Renal pelvis (tissue), 1 donor: ENCODE measurements at regions not wholly inside any gene's neighbourhood (a gene's known extent, or its start where the extent isn't known, plus 50 kb on each side); places are given as distances from the start of the nearest gene placed in this dataset.

ENCODE experiments used
- DNase-seq: peaks from one replicate; pipeline ENCODE4 v3.0.0-alpha.2; 2013

DNA sequence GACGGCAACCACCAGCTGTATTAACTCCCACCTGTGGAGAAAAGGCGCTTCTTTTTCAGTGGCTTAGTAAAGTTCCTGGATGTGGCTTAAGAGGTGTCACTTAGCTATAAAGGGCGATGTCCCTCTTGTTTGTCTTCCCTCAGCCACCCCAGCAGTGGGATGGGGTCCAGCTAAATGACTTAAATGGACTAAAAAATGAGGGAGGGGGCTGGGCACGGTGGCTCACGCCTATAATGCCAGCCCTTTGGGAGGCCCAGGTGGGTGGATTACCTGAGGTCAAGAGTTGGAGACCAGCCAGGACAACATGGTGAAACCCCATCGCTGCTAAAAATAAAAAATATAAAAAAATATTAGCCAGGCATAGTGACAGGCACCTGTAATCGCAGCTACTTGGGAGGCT, 667.5 kb upstream of the RBFOX1 start:
- no peak for DNase-seq

DNA sequence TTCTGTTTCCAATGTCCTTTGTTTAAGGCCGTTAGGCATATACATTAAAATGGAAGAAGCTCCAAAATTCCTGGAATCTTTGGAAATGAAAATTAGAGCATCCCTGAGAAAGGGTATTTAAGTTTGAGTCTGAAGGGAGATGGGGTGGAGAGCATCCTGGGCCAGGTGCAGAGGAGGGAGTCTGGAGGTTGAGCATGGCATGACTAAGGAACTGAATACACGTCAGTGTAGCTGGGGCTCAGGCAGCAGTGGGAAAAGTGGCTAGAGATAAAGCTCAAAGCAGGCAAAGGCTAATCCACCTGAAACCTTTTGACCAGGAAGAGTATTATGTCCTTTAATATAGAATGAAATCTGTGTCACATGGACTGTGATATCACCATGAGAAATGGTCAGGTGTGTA, 669.0 kb upstream of the RBFOX1 start:
- DNase-seq = no peak

DNA sequence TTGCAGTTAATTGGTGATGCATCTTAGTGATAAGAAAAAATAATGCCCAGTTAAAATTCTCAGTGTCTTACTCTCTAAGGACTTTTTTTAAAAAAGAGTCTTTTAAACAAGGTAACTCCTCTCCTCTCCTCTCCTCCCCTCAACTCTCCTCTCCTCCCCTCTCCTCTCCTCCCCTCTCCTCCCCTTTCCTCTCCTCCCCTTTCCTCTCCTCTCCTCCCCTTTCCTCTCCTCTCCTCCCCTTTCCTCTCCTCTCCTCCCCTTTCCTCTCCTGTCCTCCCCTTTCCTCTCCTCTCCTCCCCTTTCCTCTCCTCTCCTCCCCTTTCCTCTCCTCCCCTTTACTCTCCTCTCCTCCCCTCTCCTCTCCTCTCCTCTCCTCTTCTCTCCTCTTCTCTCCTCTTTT, 675.9 kb upstream of the RBFOX1 start:
- DNase-seq = no peak

DNA sequence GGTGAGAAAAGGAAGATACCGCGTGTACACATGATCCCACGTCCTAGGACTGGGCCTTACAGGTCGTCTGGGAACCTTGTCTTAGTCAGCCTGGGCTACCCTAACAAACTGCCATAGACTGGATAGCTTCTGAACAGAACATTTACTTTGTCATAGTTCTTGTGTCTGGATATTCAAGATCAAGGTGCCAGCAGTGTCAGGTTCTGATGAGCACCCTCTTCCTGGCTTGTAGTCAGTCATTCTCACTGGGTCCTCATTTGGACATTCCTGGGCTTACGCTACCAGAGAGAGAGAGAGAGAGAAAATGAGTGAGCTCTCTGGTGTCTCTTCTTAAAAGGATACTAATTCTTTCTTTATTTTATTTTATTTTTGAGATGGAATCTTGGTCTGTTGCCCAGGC, 685.8 kb upstream of the RBFOX1 start:
- DNase-seq = no peak

DNA sequence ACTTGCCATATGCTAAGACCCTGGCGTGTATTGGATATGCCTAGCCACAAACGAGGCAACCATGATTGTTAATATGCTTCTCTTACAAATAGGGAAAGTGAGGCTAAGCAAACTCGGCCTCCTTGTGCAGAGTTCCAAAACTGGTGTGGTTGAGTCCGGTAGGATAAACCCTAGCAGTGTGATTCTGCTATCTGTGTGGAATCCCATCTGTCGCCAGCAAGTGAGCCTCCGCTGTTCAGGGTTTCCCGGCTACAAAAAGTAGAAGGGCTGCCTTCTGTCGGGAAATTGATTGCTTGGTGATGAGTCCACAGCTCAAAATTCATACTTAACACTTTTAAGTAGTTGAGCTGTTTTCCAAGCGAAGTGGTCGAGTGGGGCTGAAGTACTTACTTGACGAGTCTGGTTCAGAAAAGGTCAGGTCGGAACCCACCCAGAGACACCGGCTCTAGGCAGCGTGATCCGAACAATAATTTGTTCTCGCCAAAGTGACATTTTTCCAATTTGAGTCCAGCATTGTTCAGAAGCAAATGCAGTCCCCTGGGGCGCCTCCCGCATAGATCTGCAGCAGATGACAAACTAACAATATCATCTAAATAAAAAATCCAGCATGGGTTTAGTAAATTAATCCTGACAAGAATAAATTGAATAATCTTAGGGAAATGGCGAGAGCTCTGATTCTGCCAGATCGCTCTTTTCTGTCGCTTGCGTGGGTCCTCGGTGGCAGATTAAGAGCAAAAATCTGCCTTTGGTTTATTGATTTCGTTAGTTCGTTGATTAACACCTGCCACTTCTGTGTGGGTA, 686.7 kb upstream of the RBFOX1 start:
- DNase-seq = no peak

DNA sequence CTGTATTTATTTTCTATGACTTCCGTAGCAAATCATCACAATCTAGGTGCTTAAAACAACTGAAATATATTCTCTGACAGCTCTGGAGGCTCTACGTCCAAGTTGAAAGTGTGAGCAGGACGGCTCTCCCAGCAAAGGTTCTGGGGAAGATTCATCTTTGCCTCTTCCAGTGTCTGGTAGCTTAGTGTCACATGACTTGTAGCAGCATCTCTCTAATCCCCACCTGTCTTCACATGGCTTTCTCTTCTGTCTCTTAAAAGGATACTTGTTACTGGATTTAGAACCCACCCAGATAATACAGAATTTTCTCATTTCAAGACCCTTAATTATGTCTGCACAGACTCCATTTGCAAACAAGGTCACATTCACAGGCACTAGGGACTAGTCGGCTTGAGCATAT, 687.7 kb upstream of the RBFOX1 start:
- DNase-seq = no peak

DNA sequence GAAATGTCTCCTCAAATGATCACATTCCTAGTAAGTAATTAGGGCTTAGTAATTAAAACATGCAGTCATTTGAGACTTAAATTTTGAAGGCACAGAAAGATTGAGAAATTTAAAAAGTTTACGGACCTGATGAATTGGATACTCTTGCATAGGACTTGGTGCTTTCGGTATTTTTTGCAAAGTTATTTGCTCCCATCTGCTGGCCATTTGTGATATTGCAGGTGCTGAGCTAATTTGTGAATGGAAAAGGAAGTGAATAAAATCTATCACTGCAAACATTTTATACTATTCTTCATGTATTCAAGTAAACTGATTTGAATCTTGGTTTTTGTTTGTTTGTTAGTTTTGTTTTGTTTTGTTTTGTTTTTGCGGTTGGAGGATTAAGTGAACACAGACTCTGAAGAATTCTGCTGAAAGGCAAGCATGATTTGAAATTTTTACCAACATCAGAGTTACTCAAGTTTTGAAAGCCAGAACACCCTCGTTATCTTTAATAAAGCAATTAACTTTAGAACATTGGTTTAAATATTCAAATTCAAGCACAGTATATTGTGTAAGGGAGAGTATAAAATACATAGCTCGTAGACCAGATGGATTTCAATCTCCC, 689.5 kb upstream of the RBFOX1 start:
- DNase-seq = peak; percentile 61

DNA sequence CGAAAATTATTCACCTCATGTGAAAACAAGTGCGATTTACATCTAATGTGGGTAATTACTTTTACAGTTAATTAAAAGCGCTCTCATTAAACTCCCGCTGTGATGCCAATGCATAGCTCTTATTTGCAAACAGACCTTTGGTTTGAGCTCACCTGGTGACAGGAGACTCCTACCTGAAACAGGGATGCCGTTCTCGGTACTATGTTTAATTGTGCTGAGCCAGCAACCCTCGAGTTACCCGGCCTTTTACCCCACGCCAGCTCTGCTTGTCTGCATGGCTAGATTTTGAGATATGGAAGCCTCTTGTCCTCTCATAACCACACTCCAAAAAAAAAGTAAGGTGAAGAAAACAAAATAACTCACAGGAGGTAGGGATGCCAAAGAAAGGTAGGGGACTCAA, 690.4 kb upstream of the RBFOX1 start:
- no peak for DNase-seq

DNA sequence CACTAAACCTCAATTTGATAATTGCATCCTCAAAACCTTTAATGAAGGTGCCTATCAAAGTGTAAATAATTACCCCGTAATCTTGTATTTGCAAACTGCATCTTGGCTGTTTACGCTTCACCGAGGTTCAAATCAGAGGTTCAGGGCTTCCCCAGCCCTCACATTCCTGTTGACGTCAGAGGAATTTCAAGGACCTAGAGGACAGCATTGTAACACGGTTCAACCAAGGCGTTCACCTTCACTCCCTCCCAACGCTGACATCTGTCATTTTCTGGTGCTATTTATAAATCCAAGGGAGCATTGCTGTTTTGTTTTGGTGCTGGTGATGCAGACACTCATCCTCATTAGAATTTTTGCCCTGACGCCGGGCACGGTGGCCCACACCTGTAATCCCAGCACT, 691.6 kb upstream of the RBFOX1 start:
- no peak for DNase-seq

DNA sequence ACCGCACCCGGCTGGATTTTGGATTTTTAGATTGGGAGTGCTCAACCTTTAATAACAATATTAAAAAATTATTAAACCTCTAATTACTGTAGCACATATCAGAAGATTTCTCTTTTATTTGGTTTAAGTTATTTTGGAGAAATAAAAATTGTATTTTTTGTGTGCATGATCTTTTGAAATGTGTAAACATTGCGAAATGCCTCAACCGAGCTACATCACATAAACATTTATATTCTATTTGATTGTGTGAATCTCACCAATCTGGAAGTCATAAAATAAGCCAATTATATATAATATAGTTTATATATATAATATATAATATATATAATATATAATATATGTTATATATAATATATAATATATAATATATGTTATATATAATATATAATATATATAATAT, 696.2 kb upstream of the RBFOX1 start:
- DNase-seq = no peak

DNA sequence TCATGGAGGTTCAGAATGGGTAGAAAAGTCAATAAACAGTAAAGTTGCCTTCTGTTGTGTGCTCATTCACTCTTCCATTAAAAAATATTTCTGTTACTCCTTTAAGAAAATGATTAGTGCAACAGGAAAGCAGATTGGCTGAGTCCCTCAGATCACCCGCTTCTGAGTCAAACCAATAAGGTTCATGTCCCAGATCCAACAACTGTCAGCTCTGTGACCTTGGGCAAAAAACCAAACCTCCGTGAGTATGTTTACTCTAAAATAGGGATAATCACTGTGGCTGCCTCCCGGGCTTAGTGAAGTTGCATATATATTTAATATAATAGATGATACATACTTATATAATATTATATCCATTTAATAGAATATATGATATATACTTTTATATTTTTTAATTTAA, 698.5 kb upstream of the RBFOX1 start:
- DNase-seq = no peak

DNA sequence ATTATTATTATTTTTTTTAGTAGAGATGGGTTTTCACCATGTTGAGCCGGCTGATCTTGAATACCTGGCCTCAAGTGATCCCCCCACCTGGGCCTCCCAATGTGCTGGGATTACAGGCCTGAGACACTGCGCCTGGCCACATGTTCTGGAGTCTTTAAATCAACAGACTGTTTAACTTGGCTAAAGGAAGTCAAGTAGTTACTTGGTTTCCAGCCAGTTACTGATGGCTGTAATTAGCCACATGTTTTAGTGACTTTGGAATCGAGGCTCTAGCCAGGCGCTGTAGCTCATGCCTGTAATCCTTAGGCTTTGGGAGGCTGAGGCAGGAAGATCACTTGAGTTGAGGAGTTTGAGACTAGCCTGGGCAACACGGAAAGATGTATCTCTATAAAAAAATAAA, 699.2 kb upstream of the RBFOX1 start:
- DNase-seq = peak; percentile 9

DNA sequence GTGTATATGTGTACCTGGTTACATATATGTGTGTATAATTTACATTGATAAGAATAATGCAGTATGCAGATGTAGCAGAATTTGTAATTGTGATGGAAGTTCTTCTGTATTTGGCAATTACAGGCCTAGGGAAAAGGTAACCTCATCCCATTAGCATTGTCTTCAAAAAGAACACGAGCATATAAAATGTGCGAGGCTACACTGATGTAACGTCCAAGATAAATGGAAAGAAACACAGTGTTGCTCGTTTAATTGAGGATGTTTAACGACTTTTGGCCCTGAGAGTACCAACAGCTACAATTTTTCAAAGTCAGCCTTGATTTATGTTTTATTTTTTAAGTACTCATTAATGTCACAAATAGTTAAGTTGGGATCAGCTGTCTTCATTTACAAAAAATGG, 703.5 kb upstream of the RBFOX1 start:
- DNase-seq = no peak

DNA sequence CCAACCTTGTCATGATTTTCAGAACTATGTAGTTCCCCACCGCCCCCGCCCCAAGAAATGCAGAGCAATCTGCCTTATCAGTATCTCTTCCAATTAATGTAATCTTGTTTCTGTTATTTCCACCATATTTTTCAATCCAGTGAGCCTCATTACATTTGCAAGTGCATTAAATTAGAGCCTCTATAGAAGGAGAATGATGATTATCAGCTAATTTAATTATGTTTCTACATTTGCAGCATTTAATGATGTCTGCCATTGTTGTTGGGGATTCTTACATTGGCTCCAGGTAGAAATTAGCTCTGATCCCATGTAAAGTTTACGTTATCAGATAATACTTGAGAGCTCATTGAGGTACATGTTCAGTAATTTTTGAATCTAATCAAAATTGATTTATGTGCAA, 707.0 kb upstream of the RBFOX1 start:
- DNase-seq = no peak

DNA sequence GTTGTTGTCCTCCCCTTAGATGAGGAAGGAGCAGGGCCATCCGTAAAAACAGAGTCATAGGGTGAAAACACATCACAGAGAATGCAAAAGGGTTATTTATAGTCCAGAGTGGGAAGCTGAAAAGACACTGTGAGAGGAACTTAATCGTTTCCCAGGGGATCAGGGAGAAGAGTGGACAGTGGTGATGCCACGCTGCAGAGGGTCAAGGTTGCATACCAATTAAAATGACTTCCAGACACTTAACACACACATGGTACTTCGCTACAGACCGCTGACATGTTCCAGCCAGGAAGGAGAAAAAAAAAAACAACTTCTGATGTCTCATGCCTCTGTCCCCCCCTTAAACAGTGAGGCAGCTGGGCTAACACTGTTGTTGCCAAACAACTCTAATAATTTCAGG, 713.8 kb upstream of the RBFOX1 start:
- DNase-seq = no peak

DNA sequence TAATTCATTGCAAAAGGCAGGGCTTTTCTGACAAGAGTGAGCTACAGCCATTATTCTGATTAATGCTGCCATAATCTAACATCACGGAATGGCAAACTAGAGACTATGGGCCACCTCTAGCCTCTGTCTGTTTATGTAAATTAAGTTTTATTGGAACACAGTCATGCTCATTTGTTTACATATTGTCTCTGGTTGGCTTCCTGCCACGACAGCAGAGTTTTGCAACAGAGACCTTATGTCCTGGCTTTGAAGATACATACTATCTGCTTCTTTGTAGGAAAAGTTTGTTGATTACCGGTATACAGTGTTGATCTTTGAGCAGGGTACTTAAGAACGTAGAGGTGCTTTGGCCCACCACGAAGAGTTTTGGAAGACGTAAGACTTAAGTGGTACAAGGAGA, 715.9 kb upstream of the RBFOX1 start:
- no peak for DNase-seq

DNA sequence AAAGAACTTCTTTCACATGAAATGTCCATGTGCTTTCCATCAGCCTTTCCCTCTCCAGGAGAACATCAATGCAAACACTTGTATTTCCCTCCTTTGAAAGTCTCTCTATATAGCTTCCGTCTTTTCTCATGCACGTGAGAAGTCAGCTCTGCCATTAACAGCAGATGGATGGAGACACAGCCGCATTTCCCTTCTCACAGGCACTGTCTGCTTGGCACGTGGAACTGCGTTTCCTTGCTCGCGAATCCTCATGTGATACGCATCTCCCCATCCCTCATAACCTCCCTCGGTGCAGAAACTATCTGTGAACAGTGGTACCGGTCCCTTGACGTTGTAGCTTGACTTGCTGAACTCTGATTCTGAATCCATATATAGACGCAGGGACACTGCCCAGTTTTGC, 717.0 kb upstream of the RBFOX1 start:
- DNase-seq = no peak

DNA sequence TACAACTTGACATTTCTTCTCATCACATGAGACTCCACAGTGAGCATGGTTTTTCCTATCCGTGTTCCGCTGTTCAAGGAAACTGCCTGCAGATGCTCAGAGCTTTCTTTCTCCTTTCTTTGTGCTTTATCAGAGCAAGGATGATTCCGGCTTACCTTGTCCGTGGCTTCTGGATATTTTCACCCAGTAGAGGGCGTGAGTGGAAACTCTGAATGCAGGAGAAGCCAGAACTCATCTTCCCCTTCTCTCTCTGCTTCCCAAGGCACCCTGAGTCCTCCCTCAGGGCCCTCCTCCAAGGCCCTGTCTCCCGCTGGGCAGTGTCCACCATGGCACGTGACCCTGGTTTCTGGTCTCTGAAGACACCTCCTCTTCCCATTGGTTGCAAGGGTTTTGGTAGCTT, 721.1 kb upstream of the RBFOX1 start:
- no peak for DNase-seq

DNA sequence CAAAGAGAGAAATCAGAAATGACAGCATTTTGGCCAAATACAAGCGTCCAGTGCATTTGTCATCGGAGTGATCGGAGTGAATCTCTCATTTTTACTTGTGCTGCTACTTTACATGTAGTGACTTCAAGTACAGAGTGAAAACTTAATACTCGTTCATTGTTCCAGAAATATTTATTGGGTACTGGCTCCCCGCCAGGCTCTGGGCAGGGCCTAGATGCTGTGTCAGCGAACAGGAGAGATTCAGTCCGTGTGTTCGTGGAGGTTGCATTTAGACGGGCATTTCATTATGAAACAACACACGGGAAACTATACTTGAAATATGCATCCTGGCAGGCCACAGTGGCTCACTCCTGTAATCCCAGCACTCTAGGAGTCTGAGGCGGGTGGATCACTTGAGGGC, 727.2 kb upstream of the RBFOX1 start:
- no peak for DNase-seq

DNA sequence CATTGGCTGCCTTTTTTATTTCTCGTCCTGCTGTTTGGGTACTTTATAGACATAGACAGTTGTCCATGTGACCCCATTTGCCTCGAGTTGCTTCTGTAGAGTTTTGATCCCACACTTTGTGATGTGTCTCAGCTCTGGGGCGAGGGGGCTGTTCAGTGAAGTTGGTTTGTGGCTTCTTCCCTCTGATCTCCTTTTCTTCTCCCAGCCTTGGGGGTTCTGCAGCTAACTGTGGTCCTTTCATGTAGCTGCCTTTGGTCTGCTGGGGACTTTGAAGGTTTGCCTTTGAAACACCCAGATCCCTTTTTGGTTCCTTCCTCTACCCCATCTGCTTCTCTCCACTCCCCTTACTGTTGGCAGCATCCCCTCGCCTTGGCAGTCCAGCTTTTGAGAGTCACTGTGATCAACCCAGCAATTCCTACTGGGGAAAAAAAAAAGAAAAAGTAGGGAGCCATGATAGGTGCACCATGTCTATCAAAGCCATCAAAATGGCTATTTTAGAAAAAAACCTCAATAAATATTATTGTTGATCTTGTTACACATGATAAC, 728.8 kb upstream of the RBFOX1 start:
- no peak for DNase-seq

DNA sequence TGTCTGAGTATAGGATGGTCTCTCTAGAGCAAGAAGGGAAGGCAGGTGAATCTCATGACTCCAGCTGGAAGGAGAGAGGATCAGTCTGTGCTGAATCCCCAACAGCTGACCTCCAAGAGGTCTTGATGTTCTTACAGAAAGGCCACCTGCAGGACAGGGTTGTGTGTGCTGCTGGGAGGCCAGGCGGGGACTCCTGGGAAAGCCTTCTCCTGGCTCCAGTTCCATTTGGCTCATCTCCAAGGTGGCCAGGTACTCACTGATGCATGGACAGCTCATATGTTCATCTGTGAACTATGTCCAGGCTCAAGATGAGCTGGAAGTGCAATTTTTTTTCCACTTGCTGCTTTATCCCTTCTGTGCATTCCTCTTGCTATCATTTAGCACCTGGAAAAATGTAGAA, 730.2 kb upstream of the RBFOX1 start:
- no peak for DNase-seq

DNA sequence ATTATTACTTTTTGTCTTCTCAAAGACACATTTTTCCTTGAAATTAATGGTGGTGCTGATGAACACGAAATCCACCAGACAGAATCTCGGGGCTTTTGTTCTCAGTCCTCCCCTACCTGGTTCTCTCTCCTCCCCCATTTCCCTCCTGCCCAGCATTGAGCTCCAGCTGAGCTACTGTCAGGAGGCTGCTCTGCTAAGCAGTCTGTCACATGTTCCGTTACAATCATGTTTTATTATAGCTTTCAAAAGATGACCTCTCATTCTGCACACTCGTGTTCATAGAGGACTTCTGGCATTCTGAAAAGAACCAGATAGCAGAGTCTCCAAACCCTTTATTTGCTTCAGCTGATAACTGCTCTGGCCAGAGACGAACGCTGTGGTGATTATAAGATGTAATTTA, 732.5 kb upstream of the RBFOX1 start:
- DNase-seq = no peak

DNA sequence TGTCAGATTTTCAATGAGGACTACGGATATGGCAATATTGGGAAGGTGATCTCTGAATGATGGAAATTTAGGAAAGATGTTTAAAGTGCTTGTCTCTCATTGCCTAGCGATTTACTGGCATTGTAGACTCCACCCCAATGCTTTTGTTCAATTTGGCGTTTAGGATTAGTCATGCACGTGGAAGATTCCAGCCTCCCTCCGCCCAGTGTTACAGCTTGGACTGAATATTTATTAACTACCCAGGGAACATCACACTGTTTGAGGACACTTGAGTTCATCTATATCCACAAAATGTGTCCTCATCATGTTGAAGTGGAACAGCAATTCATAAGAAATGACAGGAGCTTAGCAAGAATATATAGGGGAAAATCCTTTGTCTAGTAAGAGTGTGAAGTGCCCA, 738.8 kb upstream of the RBFOX1 start:
- DNase-seq = no peak

DNA sequence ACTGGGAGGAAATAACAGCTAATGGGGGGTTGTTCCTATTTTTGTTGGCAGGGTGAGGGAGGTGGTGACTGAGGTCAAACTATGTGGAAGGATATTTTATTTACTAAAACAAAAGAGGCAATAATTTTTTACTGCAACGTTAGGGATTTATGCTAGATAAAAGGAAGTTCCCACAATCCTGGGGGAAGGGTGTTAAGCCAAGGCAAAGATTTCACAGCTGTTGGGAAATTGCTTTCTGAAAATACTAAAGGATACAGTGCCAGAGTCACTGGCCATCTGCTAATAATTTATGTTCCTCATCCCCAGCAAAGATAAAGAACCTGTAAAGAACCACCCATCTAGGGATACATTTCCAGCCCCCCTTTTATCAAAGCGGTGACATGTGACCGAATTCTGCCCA, 756.0 kb upstream of the RBFOX1 start:
- peak; percentile 48 for DNase-seq
